T47D (cell line): ENCODE measurements at regions not wholly inside any gene's neighbourhood (a gene's known extent, or its start where the extent isn't known, plus 50 kb on each side); places are given as distances from the start of the nearest gene placed in this dataset.

Experiments used
- DNase-seq, 2 experiments: peaks; one replicate each; pipeline versions ENCODE4 v3.0.0 to v3.0.0-alpha.2; 2011 to 2012; ENCODE audit warnings: low read depth in 1 of 2, low spot score in 1 of 2
- JUND ChIP-seq: IDR thresholded peaks from 2 replicates; pipeline ENCODE4 v1.6.1; 2012; ENCODE audit warnings: low read depth
- in situ Hi-C: cut with HindIII; loops from 2 replicates; pipeline ENCODE4 v1.10.0; 2016; ENCODE audit warnings: low sequenced_read_pairs, low pct_unique_long_range_greater_than_20kb

- in situ Hi-C loops = no loop called here
- no peak for DNase-seq
- no peak for TF ChIP-seq JUND
Observed at GRCh38 chr5:167821669-167822068, 469.8 kb upstream of the WWC1 start.

- TF ChIP-seq JUND = no peak
- no peak for DNase-seq
- in situ Hi-C loops = no loop called here
Observed at GRCh38 chr5:167822241-167822640, 469.2 kb upstream of the WWC1 start.

- no peak for TF ChIP-seq JUND
- in situ Hi-C loops = no loop called here
- no peak for DNase-seq
Observed at GRCh38 chr5:167823405-167823804, 468.0 kb upstream of the WWC1 start.

GRCh38 chr5:167827766-167828165 lies 463.7 kb upstream of the WWC1 start:
- in situ Hi-C loops = no loop called here
- no peak for DNase-seq
- TF ChIP-seq JUND = no peak

- in situ Hi-C loops = no loop called here
Observed at GRCh38 chr5:167831754-167832504, 459.5 kb upstream of the WWC1 start.

GRCh38 chr5:167832609-167833008 lies 458.8 kb upstream of the WWC1 start:
- TF ChIP-seq JUND = no peak
- no peak for DNase-seq
- in situ Hi-C loops = no loop called here

More at GRCh38 chr5:167831754-167832504, 459.5 kb upstream of the WWC1 start:
- no peak for TF ChIP-seq JUND
- no peak for DNase-seq

GRCh38 chr5:167833456-167833855 lies 458.0 kb upstream of the WWC1 start:
- in situ Hi-C loops = no loop called here
- TF ChIP-seq JUND = no peak
- DNase-seq = no peak

GRCh38 chr5:167835146-167835545 lies 456.3 kb upstream of the WWC1 start:
- no peak for DNase-seq
- in situ Hi-C loops = no loop called here
- no peak for TF ChIP-seq JUND

- TF ChIP-seq JUND = no peak
- in situ Hi-C loops = no loop called here
- no peak for DNase-seq
Observed at GRCh38 chr5:167837127-167837526, 454.3 kb upstream of the WWC1 start.

GRCh38 chr5:167839065-167839464 lies 452.4 kb upstream of the WWC1 start:
- in situ Hi-C loops = no loop called here
- TF ChIP-seq JUND = no peak

GRCh38 chr5:167840527-167841130 lies 450.8 kb upstream of the WWC1 start:
- in situ Hi-C loops = no loop called here
- no peak for TF ChIP-seq JUND
- no peak for DNase-seq

More at GRCh38 chr5:167839065-167839464, 452.4 kb upstream of the WWC1 start:
- no peak for DNase-seq

GRCh38 chr5:167843881-167844572 lies 447.4 kb upstream of the WWC1 start:
- in situ Hi-C loops = no loop called here
- no peak for DNase-seq
- no peak for TF ChIP-seq JUND

- DNase-seq = no peak
- TF ChIP-seq JUND = no peak
- in situ Hi-C loops = no loop called here
Observed at GRCh38 chr5:167845952-167846351, 445.5 kb upstream of the WWC1 start.
